ENCODE measurements at regions not wholly inside any gene's neighbourhood (a gene's known extent, or its start where the extent isn't known, plus 50 kb on each side); places are given as distances from the start of the nearest gene placed in this dataset.

DNA sequence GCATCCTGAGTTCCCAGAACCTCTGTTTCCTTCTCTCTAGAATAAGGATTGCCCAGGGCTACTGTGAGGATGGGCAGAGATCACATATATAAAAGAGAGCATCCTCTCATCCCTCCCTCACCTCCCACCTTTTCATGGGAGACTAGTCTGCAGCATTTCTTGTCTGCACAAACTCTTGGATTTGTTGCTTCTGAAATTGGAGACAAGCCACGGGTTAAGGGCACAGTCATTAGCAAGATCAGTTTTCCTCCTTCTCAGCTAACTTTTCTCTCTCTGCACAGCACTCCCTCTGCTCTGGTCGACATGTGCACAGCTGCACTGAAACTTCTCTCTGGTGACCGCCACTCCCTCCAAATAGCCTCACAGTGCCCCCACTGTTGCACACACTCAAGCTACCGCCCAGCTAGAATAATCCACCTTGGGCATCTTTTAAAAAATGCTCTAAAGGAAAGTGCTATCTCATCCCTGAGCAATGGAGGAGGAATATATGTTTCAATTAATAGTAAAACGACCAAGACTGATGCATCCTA is 50.9 kb upstream of the DUSP22 start:
- TF ChIP-seq CTCF (IDR thresholded peaks at IDR 0.05; ENCODE audit: poor library complexity, severe bottlenecking) (no peak), EZH2 (IDR thresholded peaks at IDR 0.05; ENCODE audit: borderline replicate concordance, insufficient read depth, low read length, poor library complexity, severe bottlenecking) (no peak), REST (IDR thresholded peaks at IDR 0.05; ENCODE audit: borderline replicate concordance) (no peak), RAD21 (conservative IDR thresholded peaks at IDR 0.05) (no peak), EP300 (conservative IDR thresholded peaks at IDR 0.05; ENCODE audit: poor library complexity, severe bottlenecking) (no peak), SMC3 (conservative IDR thresholded peaks at IDR 0.05; ENCODE audit: poor library complexity) (no peak), POLR2AphosphoS5 (IDR thresholded peaks at IDR 0.05) (no peak), MXI1 (conservative IDR thresholded peaks at IDR 0.05; ENCODE audit: poor library complexity, severe bottlenecking) (no peak), TAF1 (IDR thresholded peaks at IDR 0.05; ENCODE audit: low read depth) (no peak)

Measured in neural cell (in vitro differentiated cells).